ENCODE measurements at regions not wholly inside any gene's neighbourhood (a gene's known extent, or its start where the extent isn't known, plus 50 kb on each side); places are given as distances from the start of the nearest gene placed in this dataset.

GRCh38 chr13:40863723-40864122, 74.3 kb downstream of the SLC25A15 start:
- Histone ChIP-seq H3K4me3 (ENCODE audit: low read length) (no peak overlapping the region), H3K4me1 (ENCODE audit: control insufficient read depth, insufficient read depth, low read length) (no peaks in the 10 kb centered on the region), H3K36me3 (ENCODE audit: control insufficient read depth, insufficient read depth, low read length) (no peaks in the 10 kb centered on the region), H3K9me3 (replicated peaks; ENCODE audit: control insufficient read depth, low read depth, low read length) (no peaks in the 10 kb centered on the region), H3K27me3 (ENCODE audit: control insufficient read depth, insufficient read depth, low read length) (no peaks in the 10 kb centered on the region), H3K27ac (ENCODE audit: low read length) (no peak overlapping the region)
- 83% methylated on average over 2 of the region's 4 CpGs for WGBS (ENCODE audit: insufficient coverage)
- DNase-seq, result no peak

- no CpG with 5 or more reads among the region's 5 CpGs for WGBS (ENCODE audit: insufficient coverage)
- Histone ChIP-seq H3K27me3 (ENCODE audit: control insufficient read depth, insufficient read depth, low read length) (no peaks in the 10 kb centered on the region), H3K36me3 (ENCODE audit: control insufficient read depth, insufficient read depth, low read length) (peaks cover 4% of the 10 kb centered on the region), H3K9me3 (replicated peaks; ENCODE audit: control insufficient read depth, low read depth, low read length) (peaks cover 59% of the 10 kb centered on the region), H3K27ac (ENCODE audit: low read length) (no peak overlapping the region), H3K4me3 (ENCODE audit: low read length) (no peak overlapping the region), H3K4me1 (ENCODE audit: control insufficient read depth, insufficient read depth, low read length) (no peaks in the 10 kb centered on the region)
- no peak for DNase-seq
Measured at GRCh38 chr13:40874138-40874779, 84.8 kb downstream of the SLC25A15 start.

GRCh38 chr13:40875044-40875443, 85.6 kb downstream of the SLC25A15 start:
- Histone ChIP-seq H3K9me3 (replicated peaks; ENCODE audit: control insufficient read depth, low read depth, low read length) (peaks cover 65% of the 10 kb centered on the region), H3K27ac (ENCODE audit: low read length) (no peak overlapping the region), H3K27me3 (ENCODE audit: control insufficient read depth, insufficient read depth, low read length) (no peaks in the 10 kb centered on the region), H3K36me3 (ENCODE audit: control insufficient read depth, insufficient read depth, low read length) (peaks cover 4% of the 10 kb centered on the region), H3K4me1 (ENCODE audit: control insufficient read depth, insufficient read depth, low read length) (no peaks in the 10 kb centered on the region), H3K4me3 (ENCODE audit: low read length) (no peak overlapping the region)
- 100% methylated on average over 2 of the region's 4 CpGs for WGBS (ENCODE audit: insufficient coverage)
- DNase-seq, result no peak

GRCh38 chr13:40875583-40875982, 86.2 kb downstream of the SLC25A15 start:
- H3K27ac ChIP-seq (ENCODE audit: low read length), result no peak overlapping the region
- H3K4me3 ChIP-seq (ENCODE audit: low read length), result no peak overlapping the region
- H3K9me3 ChIP-seq (replicated peaks; ENCODE audit: control insufficient read depth, low read depth, low read length), result peaks cover 65% of the 10 kb centered on the region
- no peaks in the 10 kb centered on the region for H3K27me3 ChIP-seq (ENCODE audit: control insufficient read depth, insufficient read depth, low read length)
- peaks cover 4% of the 10 kb centered on the region for H3K36me3 ChIP-seq (ENCODE audit: control insufficient read depth, insufficient read depth, low read length)
- no peaks in the 10 kb centered on the region for H3K4me1 ChIP-seq (ENCODE audit: control insufficient read depth, insufficient read depth, low read length)
- DNase-seq, result no peak
- 90% methylated on average over 4 of the region's 6 CpGs for WGBS (ENCODE audit: insufficient coverage)

GRCh38 chr13:40876020-40876738, 86.8 kb downstream of the SLC25A15 start:
- H3K36me3 ChIP-seq (ENCODE audit: control insufficient read depth, insufficient read depth, low read length), result peaks cover 4% of the 10 kb centered on the region
- H3K9me3 ChIP-seq (replicated peaks; ENCODE audit: control insufficient read depth, low read depth, low read length), result peaks cover 65% of the 10 kb centered on the region
- H3K27ac ChIP-seq (ENCODE audit: low read length), result no peak overlapping the region
- WGBS (ENCODE audit: insufficient coverage), result 98% methylated on average over 4 of the region's 8 CpGs
- no peak for DNase-seq
- no peaks in the 10 kb centered on the region for H3K27me3 ChIP-seq (ENCODE audit: control insufficient read depth, insufficient read depth, low read length)
- no peak overlapping the region for H3K4me3 ChIP-seq (ENCODE audit: low read length)
- H3K4me1 ChIP-seq (ENCODE audit: control insufficient read depth, insufficient read depth, low read length), result no peaks in the 10 kb centered on the region

GRCh38 chr13:40878321-40878720, 88.9 kb downstream of the SLC25A15 start:
- H3K4me1 ChIP-seq (ENCODE audit: control insufficient read depth, insufficient read depth, low read length), result no peaks in the 10 kb centered on the region
- no CpG with 5 or more reads among the region's 2 CpGs for WGBS (ENCODE audit: insufficient coverage)
- no peaks in the 10 kb centered on the region for H3K27me3 ChIP-seq (ENCODE audit: control insufficient read depth, insufficient read depth, low read length)
- no peak for DNase-seq
- H3K27ac ChIP-seq (ENCODE audit: low read length), result no peak overlapping the region
- H3K4me3 ChIP-seq (ENCODE audit: low read length), result no peak overlapping the region
- peaks cover 50% of the 10 kb centered on the region for H3K9me3 ChIP-seq (replicated peaks; ENCODE audit: control insufficient read depth, low read depth, low read length)
- peaks cover 4% of the 10 kb centered on the region for H3K36me3 ChIP-seq (ENCODE audit: control insufficient read depth, insufficient read depth, low read length)

GRCh38 chr13:40878823-40879222, 89.4 kb downstream of the SLC25A15 start:
- DNase-seq, result no peak
- no peak overlapping the region for H3K27ac ChIP-seq (ENCODE audit: low read length)
- H3K27me3 ChIP-seq (ENCODE audit: control insufficient read depth, insufficient read depth, low read length), result no peaks in the 10 kb centered on the region
- no peaks in the 10 kb centered on the region for H3K4me1 ChIP-seq (ENCODE audit: control insufficient read depth, insufficient read depth, low read length)
- H3K4me3 ChIP-seq (ENCODE audit: low read length), result no peak overlapping the region
- H3K9me3 ChIP-seq (replicated peaks; ENCODE audit: control insufficient read depth, low read depth, low read length), result peaks cover 47% of the 10 kb centered on the region
- peaks cover 4% of the 10 kb centered on the region for H3K36me3 ChIP-seq (ENCODE audit: control insufficient read depth, insufficient read depth, low read length)
- WGBS (ENCODE audit: insufficient coverage), result 80% methylated on average over 1 of the region's 7 CpGs
